Endodermal cell (in vitro differentiated cells): ENCODE measurements at regions not wholly inside any gene's neighbourhood (a gene's known extent, or its start where the extent isn't known, plus 50 kb on each side); places are given as distances from the start of the nearest gene placed in this dataset.

Source experiments
- DNase-seq: peaks from one replicate; pipeline ENCODE4 v3.0.0-alpha.2; 2017
- H3K27ac ChIP-seq: 2 replicates; pipeline ENCODE4 v1.5.1; 2013; ENCODE audit warnings: mild to moderate bottlenecking, low read depth, low read length, moderate library complexity
- H3K27me3 ChIP-seq: 2 replicates; pipeline ENCODE4 v1.6.1; 2013; ENCODE audit warnings: mild to moderate bottlenecking, low read length, moderate library complexity; ENCODE audit not compliant: insufficient read depth, control insufficient read depth, poor library complexity, severe bottlenecking
- H3K36me3 ChIP-seq: 2 replicates; pipeline ENCODE4 v1.7.0; 2013; ENCODE audit warnings: mild to moderate bottlenecking, low read length, moderate library complexity; ENCODE audit not compliant: control insufficient read depth, insufficient read depth
- H3K4me1 ChIP-seq: one replicate; pipeline ENCODE4 v1.7.0; 2013; ENCODE audit warnings: low read length; ENCODE audit not compliant: control insufficient read depth, insufficient read depth
- H3K4me3 ChIP-seq: 2 replicates; pipeline ENCODE4 v1.5.1; 2013; ENCODE audit warnings: mild to moderate bottlenecking, low read length, moderate library complexity
- H3K9ac ChIP-seq: 2 replicates; pipeline ENCODE4 v1.6.1; 2013; ENCODE audit warnings: mild to moderate bottlenecking, low read length, moderate library complexity; ENCODE audit not compliant: poor library complexity, severe bottlenecking; ENCODE audit errors: extremely low read depth
- H3K9me3 ChIP-seq: 2 replicates; pipeline ENCODE4 v1.6.1; 2013; ENCODE audit warnings: mild to moderate bottlenecking, low read length, moderate library complexity; ENCODE audit not compliant: control insufficient read depth
- H3K27ac Mint-ChIP-seq: 2 replicates; pipeline ENCODE4 v1.8.0; 2020; ENCODE audit warnings: mixed read lengths
- H3K27me3 Mint-ChIP-seq: 2 replicates; pipeline ENCODE4 v1.8.0; 2021; ENCODE audit warnings: mild to moderate bottlenecking, mixed read lengths; ENCODE audit not compliant: insufficient read depth
- H3K36me3 Mint-ChIP-seq: 2 replicates; pipeline ENCODE4 v1.8.0; 2020; ENCODE audit warnings: low read depth, mixed read lengths
- H3K4me1 Mint-ChIP-seq: 2 replicates; pipeline ENCODE4 v1.8.0; 2020; ENCODE audit warnings: mixed read lengths
- H3K4me3 Mint-ChIP-seq: 2 replicates; pipeline ENCODE4 v1.8.0; 2020; ENCODE audit warnings: mild to moderate bottlenecking, moderate library complexity, mixed read lengths
- H3K9me3 Mint-ChIP-seq: 2 replicates; pipeline ENCODE4 v1.8.0; 2020; ENCODE audit warnings: mild to moderate bottlenecking, mixed read lengths
- CTCF ChIP-seq: fragments of 200-600 bp; sonication (generic); conservative IDR thresholded peaks from 2 replicates; pipeline ENCODE4 v1.5.0; 2021; ENCODE audit warnings: antibody characterized with exemption, mild to moderate bottlenecking
- WGBS, 2 experiments: methylation state at CpG; one replicate each; pipeline versions ENCODE4 v1.1.5 to v1.1.7; 2013; ENCODE audit warnings: missing lambda C conversion rate in 2 of 2, mixed read lengths in 1 of 2; ENCODE audit not compliant: insufficient coverage in 1 of 2, insufficient read length in 1 of 2; 5-methylcytosine and 5-hydroxymethylcytosine counted together

GRCh38 chr4:29319663-29320340 is 1400.4 kb upstream of the PCDH7 start:
- TF ChIP-seq CTCF: no peak
- Mint-ChIP-seq H3K9me3 (peaks cover 7% of the 10 kb centered on the region), H3K27me3 (no peaks in the 10 kb centered on the region)

DNA sequence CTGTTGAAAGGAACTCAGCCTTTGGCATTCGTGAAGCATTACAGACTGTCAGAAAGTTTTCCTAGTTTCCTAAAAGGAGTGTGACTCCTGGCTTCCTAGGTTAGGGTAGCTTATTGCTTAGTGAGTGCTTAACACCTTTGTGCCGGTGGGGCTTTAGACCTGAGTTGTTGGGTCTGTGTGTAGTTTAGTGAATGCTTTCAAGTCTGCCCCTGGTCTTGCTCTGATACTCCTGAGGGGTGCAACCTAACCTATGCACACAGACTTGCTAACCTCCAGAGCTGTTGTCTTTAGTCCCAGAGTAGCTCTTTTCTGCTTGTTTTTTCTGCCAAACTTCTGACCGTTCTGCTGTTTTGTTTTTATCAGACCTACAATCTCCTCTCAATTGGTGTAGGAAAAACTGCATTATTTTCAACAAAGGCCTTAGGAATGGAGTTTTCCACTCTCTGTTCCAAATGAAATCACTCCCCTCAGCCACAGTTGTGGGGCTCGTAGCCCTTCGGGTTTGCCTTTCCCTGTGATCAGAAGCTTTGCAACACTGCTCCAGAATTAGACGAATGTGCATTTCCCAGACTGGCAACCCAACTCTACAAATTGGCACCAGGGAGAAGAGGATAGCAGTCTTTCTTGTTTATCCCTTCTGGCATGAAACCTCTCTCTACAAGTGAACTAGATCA is 1399.1 kb upstream of the PCDH7 start:
- H3K36me3 ChIP-seq: no peaks in the 10 kb centered on the region
- Mint-ChIP-seq H3K27me3 (no peaks in the 10 kb centered on the region), H3K27ac (no peak overlapping the region), H3K36me3 (no peaks in the 10 kb centered on the region), H3K9me3 (peaks cover 7% of the 10 kb centered on the region), H3K4me3 (no peak overlapping the region), H3K4me1 (peaks cover 5% of the 10 kb centered on the region)
- no peak for DNase-seq
- no peak for TF ChIP-seq CTCF
- peaks cover 2% of the 10 kb centered on the region for H3K4me1 ChIP-seq
- H3K27ac ChIP-seq: no peak overlapping the region
- no peaks in the 10 kb centered on the region for H3K27me3 ChIP-seq
- no peak overlapping the region for H3K9ac ChIP-seq
- H3K4me3 ChIP-seq: no peak overlapping the region
- H3K9me3 ChIP-seq: no peaks in the 10 kb centered on the region
- 86 to 95% methylated on average over 4 to 6 of the region's 6 CpGs for WGBS, 2 experiments

More at GRCh38 chr4:29319663-29320340, 1400.4 kb upstream of the PCDH7 start:
- no peak overlapping the region for H3K4me3 Mint-ChIP-seq
- Histone ChIP-seq H3K4me3 (no peak overlapping the region), H3K27ac (no peak overlapping the region), H3K9me3 (no peaks in the 10 kb centered on the region), H3K27me3 (no peaks in the 10 kb centered on the region), H3K4me1 (peaks cover 2% of the 10 kb centered on the region), H3K36me3 (no peaks in the 10 kb centered on the region), H3K9ac (no peak overlapping the region)
- peaks cover 5% of the 10 kb centered on the region for H3K4me1 Mint-ChIP-seq
- WGBS, 2 experiments: 95% methylated on average over 2 of the region's 2 CpGs; no CpG with 5 or more reads in 1 of the 2 experiments
- DNase-seq: no peak
- H3K27ac Mint-ChIP-seq: no peak overlapping the region
- H3K36me3 Mint-ChIP-seq: no peaks in the 10 kb centered on the region

GRCh38 chr4:29326004-29326403 is 1394.2 kb upstream of the PCDH7 start:
- H3K4me3 ChIP-seq: no peak overlapping the region
- H3K4me1 ChIP-seq: peaks cover 2% of the 10 kb centered on the region
- no peak overlapping the region for H3K27ac ChIP-seq
- no peak for DNase-seq
- Mint-ChIP-seq H3K27me3 (no peaks in the 10 kb centered on the region), H3K4me1 (peaks cover 4% of the 10 kb centered on the region), H3K9me3 (no peaks in the 10 kb centered on the region), H3K36me3 (no peaks in the 10 kb centered on the region), H3K4me3 (no peak overlapping the region), H3K27ac (no peak overlapping the region)
- 91 to 100% methylated on average over 1 to 2 of the region's 2 CpGs for WGBS, 2 experiments
- no peaks in the 10 kb centered on the region for H3K27me3 ChIP-seq
- H3K9me3 ChIP-seq: no peaks in the 10 kb centered on the region
- H3K36me3 ChIP-seq: no peaks in the 10 kb centered on the region
- TF ChIP-seq CTCF: no peak
- H3K9ac ChIP-seq: no peak overlapping the region
